Mesothelial cell of epicardium (in vitro differentiated cells): ENCODE measurements at regions not wholly inside any gene's neighbourhood (a gene's known extent, or its start where the extent isn't known, plus 50 kb on each side); places are given as distances from the start of the nearest gene placed in this dataset.

Experiments used
- DNase-seq, 2 experiments: peaks; one replicate each; pipeline ENCODE4 v3.0.0; 2021; ENCODE audit warnings: low spot score in 2 of 2; ENCODE audit not compliant: unreplicated experiment in 2 of 2
- H3K27ac Mint-ChIP-seq: 2 replicates; pipeline ENCODE4 v1.8.0; 2021; ENCODE audit warnings: mixed read lengths
- H3K27me3 Mint-ChIP-seq: 2 replicates; pipeline ENCODE4 v1.8.0; 2021; ENCODE audit warnings: low read depth, mixed read lengths
- H3K36me3 Mint-ChIP-seq: 2 replicates; pipeline ENCODE4 v1.8.0; 2021; ENCODE audit warnings: mixed read lengths
- H3K4me1 Mint-ChIP-seq: 2 replicates; pipeline ENCODE4 v1.8.0; 2021; ENCODE audit warnings: mixed read lengths
- H3K4me3 Mint-ChIP-seq: 2 replicates; pipeline ENCODE4 v1.8.0; 2021; ENCODE audit warnings: mild to moderate bottlenecking, moderate library complexity, mixed read lengths
- H3K9me3 Mint-ChIP-seq: 2 replicates; pipeline ENCODE4 v1.8.0; 2021; ENCODE audit warnings: mixed read lengths
- CTCF ChIP-seq: fragments of 200-600 bp; sonication (generic); IDR thresholded peaks from one replicate; pipeline ENCODE4 v1.5.0; 2021; ENCODE audit warnings: antibody characterized with exemption; ENCODE audit not compliant: unreplicated experiment

GRCh38 chr5:155895484-155895883 lies 431.5 kb upstream of the SGCD start:
- Mint-ChIP-seq H3K9me3 (no peaks in the 10 kb centered on the region), H3K36me3 (no peaks in the 10 kb centered on the region), H3K4me1 (no peaks in the 10 kb centered on the region), H3K4me3 (no peak overlapping the region), H3K27me3 (peaks cover 4% of the 10 kb centered on the region), H3K27ac (no peak overlapping the region)
- DNase-seq, result no peak
- no peak for TF ChIP-seq CTCF

- Mint-ChIP-seq H3K4me3 (no peak overlapping the region), H3K36me3 (no peaks in the 10 kb centered on the region), H3K27ac (no peak overlapping the region), H3K27me3 (peaks cover 4% of the 10 kb centered on the region), H3K4me1 (no peaks in the 10 kb centered on the region), H3K9me3 (no peaks in the 10 kb centered on the region)
- DNase-seq, result no peak
- TF ChIP-seq CTCF, result no peak
These were observed 429.2 kb upstream of the SGCD start for GRCh38 chr5:155897761-155898160.

GRCh38 chr5:155898284-155898683 lies 428.7 kb upstream of the SGCD start:
- no peak overlapping the region for H3K27ac Mint-ChIP-seq
- no peaks in the 10 kb centered on the region for H3K4me1 Mint-ChIP-seq
- DNase-seq, result no peak
- no peaks in the 10 kb centered on the region for H3K9me3 Mint-ChIP-seq
- peaks cover 7% of the 10 kb centered on the region for H3K27me3 Mint-ChIP-seq
- H3K36me3 Mint-ChIP-seq, result no peaks in the 10 kb centered on the region
- TF ChIP-seq CTCF, result no peak
- H3K4me3 Mint-ChIP-seq, result no peak overlapping the region

GRCh38 chr5:155903791-155904190 lies 423.2 kb upstream of the SGCD start:
- Mint-ChIP-seq H3K4me3 (no peak overlapping the region), H3K9me3 (no peaks in the 10 kb centered on the region), H3K4me1 (no peaks in the 10 kb centered on the region), H3K36me3 (no peaks in the 10 kb centered on the region), H3K27me3 (peaks cover 24% of the 10 kb centered on the region), H3K27ac (no peak overlapping the region)
- DNase-seq, result no peak
- no peak for TF ChIP-seq CTCF

DNA sequence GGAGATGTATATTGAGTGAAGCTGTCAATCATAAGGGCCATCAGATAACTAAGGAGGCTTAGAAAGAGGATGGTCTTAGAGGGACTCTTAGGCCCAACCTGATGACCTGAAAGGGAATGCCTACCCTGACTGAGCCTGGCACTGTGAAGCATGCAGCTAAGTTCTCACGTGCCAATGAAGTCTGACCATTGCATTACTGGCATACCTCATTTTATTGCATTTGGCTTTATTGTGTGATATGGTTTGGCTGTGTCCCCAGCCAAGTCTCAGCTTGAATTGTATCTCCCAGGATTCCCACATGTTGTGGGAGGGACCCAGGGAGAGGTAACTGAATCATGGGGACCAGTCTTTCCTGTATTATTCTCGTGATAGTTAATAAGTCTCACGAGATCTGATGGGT lies 421.6 kb upstream of the SGCD start:
- no peak overlapping the region for H3K4me3 Mint-ChIP-seq
- H3K9me3 Mint-ChIP-seq, result no peaks in the 10 kb centered on the region
- no peaks in the 10 kb centered on the region for H3K4me1 Mint-ChIP-seq
- H3K27ac Mint-ChIP-seq, result no peak overlapping the region
- no peaks in the 10 kb centered on the region for H3K36me3 Mint-ChIP-seq
- peaks cover 32% of the 10 kb centered on the region for H3K27me3 Mint-ChIP-seq
- DNase-seq, result no peak
- TF ChIP-seq CTCF, result no peak

GRCh38 chr5:155906046-155906445 lies 420.9 kb upstream of the SGCD start:
- peaks cover 37% of the 10 kb centered on the region for H3K27me3 Mint-ChIP-seq
- DNase-seq, result no peak
- no peak overlapping the region for H3K4me3 Mint-ChIP-seq
- no peaks in the 10 kb centered on the region for H3K36me3 Mint-ChIP-seq
- H3K9me3 Mint-ChIP-seq, result no peaks in the 10 kb centered on the region
- no peak overlapping the region for H3K27ac Mint-ChIP-seq
- H3K4me1 Mint-ChIP-seq, result no peaks in the 10 kb centered on the region
- TF ChIP-seq CTCF, result no peak
